Hepatocyte (in vitro differentiated cells): ENCODE measurements at regions not wholly inside any gene's neighbourhood (a gene's known extent, or its start where the extent isn't known, plus 50 kb on each side); places are given as distances from the start of the nearest gene placed in this dataset.

ENCODE experiments used
- CTCF ChIP-seq: fragments of 200-600 bp; sonication (generic); IDR thresholded peaks from 2 replicates; pipeline ENCODE4 v1.5.1; 2016; ENCODE audit warnings: antibody characterized with exemption, mild to moderate bottlenecking; ENCODE audit not compliant: poor library complexity
- EZH2 ChIP-seq: fragments of 200-600 bp; sonication (generic); IDR thresholded peaks from 2 replicates; pipeline ENCODE4 v1.6.1; 2016; ENCODE audit warnings: antibody characterized with exemption, mild to moderate bottlenecking, borderline replicate concordance

GRCh38 chr18:78378403-78378802 is 601.2 kb upstream of the SALL3 start:
- TF ChIP-seq CTCF, result no peak
- TF ChIP-seq EZH2, result no peak
